ENCODE measurements at regions not wholly inside any gene's neighbourhood (a gene's known extent, or its start where the extent isn't known, plus 50 kb on each side); places are given as distances from the start of the nearest gene placed in this dataset.

DNA sequence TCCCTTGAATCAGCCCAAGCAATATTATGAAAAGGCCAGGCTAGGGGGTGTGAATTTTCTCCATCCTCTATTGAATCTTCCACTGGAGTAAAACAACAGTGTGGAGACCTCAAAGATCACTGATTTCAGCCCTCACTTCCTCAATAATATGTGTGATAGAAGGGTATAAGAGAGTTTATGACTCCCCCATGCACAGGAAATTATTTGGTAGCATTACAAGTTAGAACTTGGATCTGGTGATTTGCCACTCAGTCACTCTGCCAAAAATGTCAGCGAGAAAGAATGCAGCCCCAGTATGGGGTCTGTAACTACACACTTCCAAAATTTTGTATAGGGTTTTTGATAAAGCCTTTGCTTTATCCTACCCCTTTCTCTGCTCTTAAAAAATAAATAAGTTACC is 81.0 kb upstream of the KCNMB2 start:
- no peak overlapping the region for H3K4me3 ChIP-seq (ENCODE audit: control insufficient read depth, low read depth, low read length)
- TF ChIP-seq, protein P1, sequence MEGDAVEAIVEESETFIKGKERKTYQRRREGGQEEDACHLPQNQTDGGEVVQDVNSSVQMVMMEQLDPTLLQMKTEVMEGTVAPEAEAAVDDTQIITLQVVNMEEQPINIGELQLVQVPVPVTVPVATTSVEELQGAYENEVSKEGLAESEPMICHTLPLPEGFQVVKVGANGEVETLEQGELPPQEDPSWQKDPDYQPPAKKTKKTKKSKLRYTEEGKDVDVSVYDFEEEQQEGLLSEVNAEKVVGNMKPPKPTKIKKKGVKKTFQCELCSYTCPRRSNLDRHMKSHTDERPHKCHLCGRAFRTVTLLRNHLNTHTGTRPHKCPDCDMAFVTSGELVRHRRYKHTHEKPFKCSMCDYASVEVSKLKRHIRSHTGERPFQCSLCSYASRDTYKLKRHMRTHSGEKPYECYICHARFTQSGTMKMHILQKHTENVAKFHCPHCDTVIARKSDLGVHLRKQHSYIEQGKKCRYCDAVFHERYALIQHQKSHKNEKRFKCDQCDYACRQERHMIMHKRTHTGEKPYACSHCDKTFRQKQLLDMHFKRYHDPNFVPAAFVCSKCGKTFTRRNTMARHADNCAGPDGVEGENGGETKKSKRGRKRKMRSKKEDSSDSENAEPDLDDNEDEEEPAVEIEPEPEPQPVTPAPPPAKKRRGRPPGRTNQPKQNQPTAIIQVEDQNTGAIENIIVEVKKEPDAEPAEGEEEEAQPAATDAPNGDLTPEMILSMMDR (IDR thresholded peaks at IDR 0.05; ENCODE audit: control insufficient read depth, insufficient read depth, low read depth, low read length, missing control alignments): no peak
- no peak for DNase-seq (ENCODE audit: low read depth)

DNA sequence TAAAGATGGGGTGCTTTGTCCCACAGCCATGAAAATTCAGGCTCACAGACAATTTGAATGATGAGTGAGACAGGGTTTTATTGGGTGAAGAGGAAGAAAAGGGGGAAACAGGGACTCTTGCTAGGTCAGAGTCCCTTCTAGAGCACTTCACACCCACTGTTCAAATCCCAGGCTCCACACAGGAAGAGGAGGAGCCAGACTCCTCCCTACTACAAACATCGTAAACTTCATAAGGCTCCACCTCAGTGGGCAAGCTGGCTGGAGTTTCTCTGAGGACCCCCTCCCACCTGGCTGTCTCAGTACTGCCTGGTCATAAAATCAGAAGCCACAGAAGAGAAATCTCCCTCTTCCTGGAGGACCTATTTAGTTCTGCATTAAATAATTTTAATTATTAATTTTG is 80.3 kb upstream of the KCNMB2 start:
- TF ChIP-seq, protein P1 (IDR thresholded peaks at IDR 0.05; ENCODE audit: control insufficient read depth, insufficient read depth, low read depth, low read length, missing control alignments): no peak
- no peak overlapping the region for H3K4me3 ChIP-seq (ENCODE audit: control insufficient read depth, low read depth, low read length)

DNA sequence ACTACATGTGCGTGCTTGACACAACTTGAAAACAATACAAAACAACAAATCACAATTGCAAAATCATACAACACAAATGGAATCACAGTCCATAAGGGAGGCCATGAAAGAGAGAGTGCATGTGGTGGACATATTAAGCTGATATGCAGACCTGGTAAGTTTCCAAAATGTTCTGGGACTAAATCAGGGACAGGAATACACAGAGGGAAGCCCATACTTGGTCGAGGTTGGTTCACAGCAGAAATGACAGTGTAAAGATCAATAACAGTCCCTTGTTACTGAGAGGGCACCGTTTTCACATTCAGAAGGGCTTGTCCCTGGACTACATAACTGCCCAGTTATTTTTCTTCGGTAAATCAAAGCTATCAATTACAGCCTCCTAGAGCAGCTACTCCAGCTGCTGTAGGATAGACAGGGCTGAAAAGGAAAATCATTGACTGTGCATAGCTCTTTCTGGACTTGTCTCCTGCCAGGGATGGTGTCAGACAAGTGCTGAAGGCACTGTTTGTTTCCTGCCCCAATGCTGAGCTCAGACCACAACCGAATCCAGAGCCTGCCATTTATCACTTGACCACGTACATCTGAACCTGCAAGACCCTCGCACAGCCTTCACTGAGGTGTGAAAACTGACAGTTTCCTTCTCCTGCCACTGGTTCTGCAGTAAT is 79.5 kb upstream of the KCNMB2 start:
- TF ChIP-seq, protein P1 (IDR thresholded peaks at IDR 0.05; ENCODE audit: control insufficient read depth, insufficient read depth, low read depth, low read length, missing control alignments): no peak
- DNase-seq (ENCODE audit: low read depth): no peak
- H3K4me3 ChIP-seq (ENCODE audit: control insufficient read depth, low read depth, low read length): no peak overlapping the region

More for the DNA sequence above, 80.3 kb upstream of the KCNMB2 start:
- no peak for DNase-seq (ENCODE audit: low read depth)

DNA sequence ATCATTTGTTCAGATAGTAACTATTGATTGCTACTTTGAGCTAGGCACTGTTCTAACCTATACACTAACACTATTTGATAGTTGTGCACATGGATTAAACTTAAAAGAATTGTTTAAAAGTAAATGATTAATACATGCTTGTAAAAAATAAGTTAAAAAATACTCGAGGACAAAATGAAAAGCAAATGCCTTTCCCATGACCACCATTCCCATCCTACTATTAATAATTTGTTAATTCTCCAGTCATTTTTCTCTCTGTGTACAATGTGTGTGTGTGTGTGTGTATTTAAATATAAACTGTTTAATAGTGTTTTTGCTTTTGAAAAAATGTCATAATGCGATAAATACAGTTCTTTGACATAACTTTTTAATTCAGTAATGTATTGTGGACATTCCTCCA is 78.7 kb upstream of the KCNMB2 start:
- no peak overlapping the region for H3K4me3 ChIP-seq (ENCODE audit: control insufficient read depth, low read depth, low read length)
- TF ChIP-seq, protein P1 (IDR thresholded peaks at IDR 0.05; ENCODE audit: control insufficient read depth, insufficient read depth, low read depth, low read length, missing control alignments): no peak
- no peak for DNase-seq (ENCODE audit: low read depth)

DNA sequence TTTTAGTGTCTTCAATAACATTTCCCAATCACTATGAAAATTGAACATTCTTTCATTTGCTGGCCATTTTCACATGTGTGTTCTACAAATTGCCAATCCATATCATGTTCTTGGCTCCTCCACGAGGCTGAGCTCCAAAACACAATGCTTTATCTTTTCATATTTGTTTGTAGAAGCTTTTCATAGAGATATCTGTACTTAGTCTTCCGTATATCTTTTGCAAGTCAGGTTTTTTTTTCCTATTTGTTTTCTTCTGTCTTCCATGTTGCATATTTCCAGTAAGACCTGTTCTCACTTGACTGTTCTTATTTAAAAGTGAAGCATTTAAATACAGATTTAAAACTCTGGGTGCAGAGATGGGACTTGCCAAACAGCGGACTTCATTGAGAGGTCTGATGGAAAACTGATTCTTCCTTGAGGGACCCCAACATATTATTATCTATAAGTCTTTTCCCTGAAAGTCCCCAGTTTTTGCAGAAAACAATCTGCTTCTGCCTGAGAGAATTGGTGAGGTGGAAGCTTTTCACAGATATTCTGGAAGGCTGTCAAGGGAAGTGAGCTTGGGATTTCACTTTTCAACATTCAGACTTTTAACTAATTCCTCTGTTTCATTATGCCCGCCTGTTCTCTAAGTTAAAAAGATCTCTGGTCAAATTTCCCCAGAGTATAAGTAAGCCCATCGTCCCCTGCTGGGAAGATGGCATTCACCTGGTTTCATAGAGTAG is 77.8 kb upstream of the KCNMB2 start:
- TF ChIP-seq, protein P1 (IDR thresholded peaks at IDR 0.05; ENCODE audit: control insufficient read depth, insufficient read depth, low read depth, low read length, missing control alignments): no peak
- H3K4me3 ChIP-seq (ENCODE audit: control insufficient read depth, low read depth, low read length): no peak overlapping the region
- no peak for DNase-seq (ENCODE audit: low read depth)

DNA sequence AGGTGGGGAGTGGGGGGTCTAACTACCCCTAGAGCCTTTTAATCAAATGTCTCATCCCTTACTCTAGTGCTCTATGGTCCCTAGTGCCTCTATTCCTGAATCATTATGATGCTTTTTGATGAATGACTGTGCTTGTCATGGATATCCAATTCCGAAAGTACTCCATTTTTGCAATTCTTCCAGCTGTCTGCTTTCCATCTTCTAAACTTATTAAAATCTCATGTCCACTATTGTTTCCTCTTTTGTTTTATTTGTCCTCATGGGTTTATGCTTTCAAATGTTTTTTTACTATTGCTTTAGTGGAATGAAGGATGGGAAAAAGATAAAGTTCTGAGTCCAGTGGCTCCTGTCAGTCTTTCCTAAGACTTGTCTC is 77.2 kb upstream of the KCNMB2 start:
- H3K4me3 ChIP-seq (ENCODE audit: control insufficient read depth, low read depth, low read length): no peak overlapping the region
- DNase-seq (ENCODE audit: low read depth): no peak
- TF ChIP-seq, protein P1 (IDR thresholded peaks at IDR 0.05; ENCODE audit: control insufficient read depth, insufficient read depth, low read depth, low read length, missing control alignments): no peak
